ENCODE measurements at regions not wholly inside any gene's neighbourhood (a gene's known extent, or its start where the extent isn't known, plus 50 kb on each side); places are given as distances from the start of the nearest gene placed in this dataset.

DNA sequence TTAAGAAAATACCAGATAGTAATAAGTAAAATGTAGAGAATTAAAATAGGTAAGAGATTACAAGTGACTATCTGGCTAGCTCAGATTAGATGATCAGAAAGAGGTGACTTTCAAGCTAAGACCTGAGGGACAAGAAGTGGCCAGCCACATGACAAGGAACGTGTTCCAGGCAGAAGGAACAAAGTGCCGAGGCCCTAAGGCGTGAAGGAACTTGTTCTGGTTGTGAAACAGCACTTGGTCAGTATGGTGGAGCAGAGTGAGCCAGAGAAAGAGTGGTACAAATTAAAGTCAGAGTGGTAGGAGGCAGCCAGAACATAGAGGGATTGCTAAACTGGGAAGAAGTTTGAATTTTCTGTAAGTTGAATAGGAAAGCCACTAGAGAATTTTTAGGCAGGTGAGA, 73.6 kb downstream of the ADRB2 start:
- Histone ChIP-seq H3K4me2 (ENCODE audit: insufficient read depth, low read length) (no peak overlapping the region), H3K9me1 (ENCODE audit: control insufficient read depth, insufficient read depth, low read length) (no peaks in the 10 kb centered on the region), H3K4me3 (no peak overlapping the region), H3K4me1 (replicated peaks in 1 of 2; ENCODE audit: control insufficient read depth in 2 of 2, insufficient read depth in 2 of 2, low read length in 2 of 2) (no peaks in the 10 kb centered on the region), H4K20me1 (replicated peaks; ENCODE audit: control insufficient read depth, insufficient read depth, low read length) (no peaks in the 10 kb centered on the region), H3K9ac (ENCODE audit: insufficient read depth in 1 of 2, low read depth in 2 of 2, low read length in 2 of 2) (no peak overlapping the region), H3K27me3 (ENCODE audit: control insufficient read depth in 2 of 2, insufficient read depth in 2 of 2, low read length in 2 of 2) (peaks cover 0 to 4% of the 10 kb centered on the region in 2 experiments; a peak in 2 of 5 replicates), H3K79me2 (ENCODE audit: control insufficient read depth, insufficient read depth, low read length) (no peaks in the 10 kb centered on the region), H3K36me3 (ENCODE audit: control insufficient read depth, insufficient read depth, low read length) (no peaks in the 10 kb centered on the region), H2AFZ (ENCODE audit: low read depth, low read length) (no peak overlapping the region), H3K9me3 (replicated peaks; ENCODE audit: control insufficient read depth, insufficient read depth, low read depth, low read length) (no peaks in the 10 kb centered on the region), H3K27ac (ENCODE audit: extremely low read depth, low read depth, low read length) (no peak overlapping the region)
- DNase-seq (ENCODE audit: extremely low read depth in 1 of 4, low spot score in 3 of 4) = no peak
- 0% methylated on average over 3 of the region's 3 CpGs for WGBS (ENCODE audit: insufficient coverage, low coverage, missing lambda C conversion rate)
- TF ChIP-seq ZNF584 (CRISPR knock-in tag; IDR thresholded peaks at IDR 0.05; ENCODE audit: low read depth) (no peak), NBN (IDR thresholded peaks at IDR 0.05; ENCODE audit: low read depth) (no peak), ILK (tag; IDR thresholded peaks at IDR 0.05; ENCODE audit: borderline replicate concordance, low read depth) (no peak), JUND (IDR thresholded peaks at IDR 0.05; ENCODE audit: borderline replicate concordance, low read depth, low read length) (no peak), JUND (tag; IDR thresholded peaks at IDR 0.05; ENCODE audit: borderline replicate concordance, low read depth, low read length) (no peak)
- TF ChIP-seq, protein P1, sequence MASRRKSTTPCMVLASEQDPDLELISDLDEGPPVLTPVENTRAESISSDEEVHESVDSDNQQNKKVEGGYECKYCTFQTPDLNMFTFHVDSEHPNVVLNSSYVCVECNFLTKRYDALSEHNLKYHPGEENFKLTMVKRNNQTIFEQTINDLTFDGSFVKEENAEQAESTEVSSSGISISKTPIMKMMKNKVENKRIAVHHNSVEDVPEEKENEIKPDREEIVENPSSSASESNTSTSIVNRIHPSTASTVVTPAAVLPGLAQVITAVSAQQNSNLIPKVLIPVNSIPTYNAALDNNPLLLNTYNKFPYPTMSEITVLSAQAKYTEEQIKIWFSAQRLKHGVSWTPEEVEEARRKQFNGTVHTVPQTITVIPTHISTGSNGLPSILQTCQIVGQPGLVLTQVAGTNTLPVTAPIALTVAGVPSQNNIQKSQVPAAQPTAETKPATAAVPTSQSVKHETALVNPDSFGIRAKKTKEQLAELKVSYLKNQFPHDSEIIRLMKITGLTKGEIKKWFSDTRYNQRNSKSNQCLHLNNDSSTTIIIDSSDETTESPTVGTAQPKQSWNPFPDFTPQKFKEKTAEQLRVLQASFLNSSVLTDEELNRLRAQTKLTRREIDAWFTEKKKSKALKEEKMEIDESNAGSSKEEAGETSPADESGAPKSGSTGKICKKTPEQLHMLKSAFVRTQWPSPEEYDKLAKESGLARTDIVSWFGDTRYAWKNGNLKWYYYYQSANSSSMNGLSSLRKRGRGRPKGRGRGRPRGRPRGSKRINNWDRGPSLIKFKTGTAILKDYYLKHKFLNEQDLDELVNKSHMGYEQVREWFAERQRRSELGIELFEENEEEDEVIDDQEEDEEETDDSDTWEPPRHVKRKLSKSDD (conservative IDR thresholded peaks at IDR 0.05; ENCODE audit: low read length) = no peak
- ATAC-seq = no peak
- no peak for FAIRE-seq
- in situ Hi-C loops (cut with MboI) = loop anchor here (10.0 kb wide), 1 partner anchor 215 kb away; no protein-coding TSS in a partner anchor
- intact Hi-C loops (cut with micrococcal nuclease) = no loop called here
- ChIA-PET POLR2A (interaction anchor here (0.8 kb wide), 1 partner anchor 455 kb away, joined by 3 read pairs; no protein-coding TSS in a partner anchor), CTCF (ENCODE audit: low intra/inter-chr PET ratio) (no interaction called here)
- BruUV-seq (replicated peaks) = no TSS peak
